ENCODE measurements at regions not wholly inside any gene's neighbourhood (a gene's known extent, or its start where the extent isn't known, plus 50 kb on each side); places are given as distances from the start of the nearest gene placed in this dataset.
"Not testable (repeated sequence)": the region's sequence is repeated elsewhere in the genome, so short reads cannot be mapped to it uniquely, and the experiment has no call there.

- DNase-seq, result no peak
Measured at GRCh38 chr15:81813215-81813614, 232.6 kb downstream of the MEX3B start.

GRCh38 chr15:81812456-81812855 is 233.4 kb downstream of the MEX3B start:
- DNase-seq, result no peak

GRCh38 chr15:81811736-81812135 is 234.1 kb downstream of the MEX3B start:
- DNase-seq, result no peak

- DNase-seq, result peak; percentile 43 to 72
Measured at GRCh38 chr15:81809543-81809942, 236.3 kb downstream of the MEX3B start.

GRCh38 chr15:81807806-81808205 is 238.0 kb downstream of the MEX3B start:
- no peak for DNase-seq

GRCh38 chr15:81807186-81807585 is 238.6 kb downstream of the MEX3B start:
- no peak for DNase-seq

- DNase-seq, result no peak
Measured at GRCh38 chr15:81795899-81796298, 249.9 kb downstream of the MEX3B start.

- no peak for DNase-seq
Measured at GRCh38 chr15:81792646-81793045, 253.2 kb downstream of the MEX3B start.

- not testable (repeated sequence) for DNase-seq
Measured at GRCh38 chr15:81791322-81791721, 254.5 kb downstream of the MEX3B start.

GRCh38 chr15:81789403-81789802 is 256.4 kb downstream of the MEX3B start:
- DNase-seq, result no peak

- DNase-seq, result no peak
Measured at GRCh38 chr15:81786776-81787175, 259.0 kb downstream of the MEX3B start.

- no peak for DNase-seq
Measured at GRCh38 chr15:81785679-81786078, 260.1 kb downstream of the MEX3B start.

- no peak for DNase-seq
Measured at GRCh38 chr15:81785181-81785580, 260.6 kb downstream of the MEX3B start.

GRCh38 chr15:81784751-81785150 is 261.1 kb downstream of the MEX3B start:
- no peak for DNase-seq

- DNase-seq, result no peak
Measured at GRCh38 chr15:81783586-81783985, 262.2 kb downstream of the MEX3B start.

- no peak for DNase-seq
Measured at GRCh38 chr15:81783076-81783475, 262.7 kb downstream of the MEX3B start.

GRCh38 chr15:81781395-81781794 is 264.4 kb downstream of the MEX3B start:
- peak in 1 of 2 experiments; percentile 15 for DNase-seq

GRCh38 chr15:81780966-81781365 is 264.9 kb downstream of the MEX3B start:
- no peak for DNase-seq

- no peak for DNase-seq
Measured at GRCh38 chr15:81779181-81779580, 266.6 kb downstream of the MEX3B start.

- DNase-seq, result no peak
Measured at GRCh38 chr15:81777546-81777945, 268.3 kb downstream of the MEX3B start.

- DNase-seq, result no peak
Measured at GRCh38 chr15:81776976-81777375, 268.8 kb downstream of the MEX3B start.

GRCh38 chr15:81775779-81776178 is 270.0 kb downstream of the MEX3B start:
- not testable (repeated sequence) for DNase-seq

- DNase-seq, result no peak
Measured at GRCh38 chr15:81774309-81774708, 271.5 kb downstream of the MEX3B start.

GRCh38 chr15:81768773-81769172 is 277.0 kb downstream of the MEX3B start:
- no peak for DNase-seq

- no peak for DNase-seq
Measured at GRCh38 chr15:81766829-81767475, 278.9 kb downstream of the MEX3B start.

Data from Kasumi-1 (cell line).